ENCODE measurements at regions not wholly inside any gene's neighbourhood (a gene's known extent, or its start where the extent isn't known, plus 50 kb on each side); places are given as distances from the start of the nearest gene placed in this dataset.

DNA sequence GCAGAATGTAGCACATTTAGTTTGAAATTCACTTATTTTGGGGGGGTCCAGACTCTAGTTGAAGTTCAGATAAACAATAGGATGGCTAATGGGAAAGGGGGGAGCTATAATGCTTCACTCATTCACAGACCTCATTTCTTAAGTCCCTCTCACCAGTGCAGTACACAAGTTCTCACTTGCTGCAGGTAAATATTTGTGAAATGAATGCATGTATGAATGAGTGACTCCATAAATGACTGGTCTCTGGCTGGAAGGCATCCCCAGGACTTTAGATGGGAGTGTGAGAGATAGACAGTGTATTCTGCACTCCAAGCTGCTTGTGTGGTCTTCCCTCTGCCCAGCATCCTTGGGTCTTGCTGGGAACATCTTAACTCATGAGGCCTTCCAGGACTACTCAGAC, 169.2 kb downstream of the ZIC5 start (continued):
- no peak for TF ChIP-seq OVOL2 (CRISPR knock-in tag; IDR thresholded peaks at IDR 0.05; ENCODE audit: borderline replicate concordance)
- TF ChIP-seq NFATC4 (CRISPR knock-in tag; IDR thresholded peaks at IDR 0.05) = no peak

DNA sequence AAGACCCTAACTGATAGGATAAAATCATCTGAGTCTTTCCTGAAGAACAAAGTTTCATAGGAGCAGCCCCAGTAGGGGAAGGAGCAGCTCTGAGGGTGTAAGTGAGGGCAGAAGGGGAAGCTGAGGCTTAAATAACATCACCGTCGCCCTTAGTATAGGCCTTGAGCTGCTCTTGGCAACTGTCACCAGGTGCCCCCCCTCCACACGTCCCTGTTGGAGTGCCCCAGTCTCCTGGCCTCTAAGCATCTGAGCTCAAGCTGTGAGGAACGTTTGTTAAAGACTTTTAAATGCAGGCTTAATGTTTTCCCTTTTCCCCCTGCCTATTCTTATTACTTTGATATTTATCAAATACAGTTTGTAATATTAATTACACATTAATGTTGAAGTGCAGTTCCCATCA, 170.6 kb downstream of the ZIC5 start:
- peak; percentile 27; the same call in 1 of the 2 replicates for ATAC-seq
- ChIA-PET POLR2A (interaction anchor here (0.7 kb wide), 1 partner anchor 59 kb away, joined by 7 read pairs; no protein-coding TSS in a partner anchor), CTCF (interaction anchor here (0.5 to 1.1 kb wide), 3 partner anchors 9 to 201 kb away, joined by 3 read pairs; no protein-coding TSS in a partner anchor)
- peak; percentile 25 for DNase-seq (ENCODE audit: low spot score)
- Mint-ChIP-seq H3K36me3 (no peaks in the 10 kb centered on the region), H3K27me3 (ENCODE audit: low read depth) (peaks cover 17% of the 10 kb centered on the region), H3K4me3 (no peak overlapping the region), H3K27ac (no peak overlapping the region), H3K4me1 (peaks cover 81% of the 10 kb centered on the region), H3K9me3 (0 out of 2 replicates have a peak, but pooled peaks cover under 1% of the 10 kb centered on the region)
- TF ChIP-seq NFYB (CRISPR knock-in tag; conservative IDR thresholded peaks at IDR 0.05; ENCODE audit: low read depth) (no peak), ZNF138 (CRISPR knock-in tag; conservative IDR thresholded peaks at IDR 0.05) (no peak), GTF2I (CRISPR knock-in tag; conservative IDR thresholded peaks at IDR 0.05) (no peak), RELA (CRISPR knock-in tag; IDR thresholded peaks at IDR 0.05; ENCODE audit: borderline replicate concordance) (no peak), RORB (CRISPR knock-in tag; IDR thresholded peaks at IDR 0.05) (no peak), CREB1 (CRISPR knock-in tag; IDR thresholded peaks at IDR 0.05) (no peak), NFATC4 (CRISPR knock-in tag; IDR thresholded peaks at IDR 0.05) (no peak), NR2C2 (CRISPR knock-in tag; IDR thresholded peaks at IDR 0.05) (no peak), FOXP1 (CRISPR knock-in tag; IDR thresholded peaks at IDR 0.05; ENCODE audit: borderline replicate concordance) (no peak), ZNF671 (CRISPR knock-in tag; IDR thresholded peaks at IDR 0.05) (no peak)
- TF ChIP-seq, protein P1, sequence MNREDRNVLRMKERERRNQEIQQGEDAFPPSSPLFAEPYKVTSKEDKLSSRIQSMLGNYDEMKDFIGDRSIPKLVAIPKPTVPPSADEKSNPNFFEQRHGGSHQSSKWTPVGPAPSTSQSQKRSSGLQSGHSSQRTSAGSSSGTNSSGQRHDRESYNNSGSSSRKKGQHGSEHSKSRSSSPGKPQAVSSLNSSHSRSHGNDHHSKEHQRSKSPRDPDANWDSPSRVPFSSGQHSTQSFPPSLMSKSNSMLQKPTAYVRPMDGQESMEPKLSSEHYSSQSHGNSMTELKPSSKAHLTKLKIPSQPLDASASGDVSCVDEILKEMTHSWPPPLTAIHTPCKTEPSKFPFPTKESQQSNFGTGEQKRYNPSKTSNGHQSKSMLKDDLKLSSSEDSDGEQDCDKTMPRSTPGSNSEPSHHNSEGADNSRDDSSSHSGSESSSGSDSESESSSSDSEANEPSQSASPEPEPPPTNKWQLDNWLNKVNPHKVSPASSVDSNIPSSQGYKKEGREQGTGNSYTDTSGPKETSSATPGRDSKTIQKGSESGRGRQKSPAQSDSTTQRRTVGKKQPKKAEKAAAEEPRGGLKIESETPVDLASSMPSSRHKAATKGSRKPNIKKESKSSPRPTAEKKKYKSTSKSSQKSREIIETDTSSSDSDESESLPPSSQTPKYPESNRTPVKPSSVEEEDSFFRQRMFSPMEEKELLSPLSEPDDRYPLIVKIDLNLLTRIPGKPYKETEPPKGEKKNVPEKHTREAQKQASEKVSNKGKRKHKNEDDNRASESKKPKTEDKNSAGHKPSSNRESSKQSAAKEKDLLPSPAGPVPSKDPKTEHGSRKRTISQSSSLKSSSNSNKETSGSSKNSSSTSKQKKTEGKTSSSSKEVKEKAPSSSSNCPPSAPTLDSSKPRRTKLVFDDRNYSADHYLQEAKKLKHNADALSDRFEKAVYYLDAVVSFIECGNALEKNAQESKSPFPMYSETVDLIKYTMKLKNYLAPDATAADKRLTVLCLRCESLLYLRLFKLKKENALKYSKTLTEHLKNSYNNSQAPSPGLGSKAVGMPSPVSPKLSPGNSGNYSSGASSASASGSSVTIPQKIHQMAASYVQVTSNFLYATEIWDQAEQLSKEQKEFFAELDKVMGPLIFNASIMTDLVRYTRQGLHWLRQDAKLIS (CRISPR knock-in tag; IDR thresholded peaks at IDR 0.05; ENCODE audit: borderline replicate concordance) = no peak
- TF ChIP-seq, protein P2, sequence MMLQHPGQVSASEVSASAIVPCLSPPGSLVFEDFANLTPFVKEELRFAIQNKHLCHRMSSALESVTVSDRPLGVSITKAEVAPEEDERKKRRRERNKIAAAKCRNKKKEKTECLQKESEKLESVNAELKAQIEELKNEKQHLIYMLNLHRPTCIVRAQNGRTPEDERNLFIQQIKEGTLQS (CRISPR knock-in tag; conservative IDR thresholded peaks at IDR 0.05) = no peak
- TF ChIP-seq, protein P3, sequence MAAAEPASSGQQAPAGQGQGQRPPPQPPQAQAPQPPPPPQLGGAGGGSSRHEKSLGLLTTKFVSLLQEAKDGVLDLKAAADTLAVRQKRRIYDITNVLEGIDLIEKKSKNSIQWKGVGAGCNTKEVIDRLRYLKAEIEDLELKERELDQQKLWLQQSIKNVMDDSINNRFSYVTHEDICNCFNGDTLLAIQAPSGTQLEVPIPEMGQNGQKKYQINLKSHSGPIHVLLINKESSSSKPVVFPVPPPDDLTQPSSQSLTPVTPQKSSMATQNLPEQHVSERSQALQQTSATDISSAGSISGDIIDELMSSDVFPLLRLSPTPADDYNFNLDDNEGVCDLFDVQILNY (CRISPR knock-in tag; IDR thresholded peaks at IDR 0.05) = no peak
- TF ChIP-seq, protein P4, sequence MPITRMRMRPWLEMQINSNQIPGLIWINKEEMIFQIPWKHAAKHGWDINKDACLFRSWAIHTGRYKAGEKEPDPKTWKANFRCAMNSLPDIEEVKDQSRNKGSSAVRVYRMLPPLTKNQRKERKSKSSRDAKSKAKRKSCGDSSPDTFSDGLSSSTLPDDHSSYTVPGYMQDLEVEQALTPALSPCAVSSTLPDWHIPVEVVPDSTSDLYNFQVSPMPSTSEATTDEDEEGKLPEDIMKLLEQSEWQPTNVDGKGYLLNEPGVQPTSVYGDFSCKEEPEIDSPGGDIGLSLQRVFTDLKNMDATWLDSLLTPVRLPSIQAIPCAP (CRISPR knock-in tag; IDR thresholded peaks at IDR 0.05) = no peak
- TF ChIP-seq, protein P5, sequence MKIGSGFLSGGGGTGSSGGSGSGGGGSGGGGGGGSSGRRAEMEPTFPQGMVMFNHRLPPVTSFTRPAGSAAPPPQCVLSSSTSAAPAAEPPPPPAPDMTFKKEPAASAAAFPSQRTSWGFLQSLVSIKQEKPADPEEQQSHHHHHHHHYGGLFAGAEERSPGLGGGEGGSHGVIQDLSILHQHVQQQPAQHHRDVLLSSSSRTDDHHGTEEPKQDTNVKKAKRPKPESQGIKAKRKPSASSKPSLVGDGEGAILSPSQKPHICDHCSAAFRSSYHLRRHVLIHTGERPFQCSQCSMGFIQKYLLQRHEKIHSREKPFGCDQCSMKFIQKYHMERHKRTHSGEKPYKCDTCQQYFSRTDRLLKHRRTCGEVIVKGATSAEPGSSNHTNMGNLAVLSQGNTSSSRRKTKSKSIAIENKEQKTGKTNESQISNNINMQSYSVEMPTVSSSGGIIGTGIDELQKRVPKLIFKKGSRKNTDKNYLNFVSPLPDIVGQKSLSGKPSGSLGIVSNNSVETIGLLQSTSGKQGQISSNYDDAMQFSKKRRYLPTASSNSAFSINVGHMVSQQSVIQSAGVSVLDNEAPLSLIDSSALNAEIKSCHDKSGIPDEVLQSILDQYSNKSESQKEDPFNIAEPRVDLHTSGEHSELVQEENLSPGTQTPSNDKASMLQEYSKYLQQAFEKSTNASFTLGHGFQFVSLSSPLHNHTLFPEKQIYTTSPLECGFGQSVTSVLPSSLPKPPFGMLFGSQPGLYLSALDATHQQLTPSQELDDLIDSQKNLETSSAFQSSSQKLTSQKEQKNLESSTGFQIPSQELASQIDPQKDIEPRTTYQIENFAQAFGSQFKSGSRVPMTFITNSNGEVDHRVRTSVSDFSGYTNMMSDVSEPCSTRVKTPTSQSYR (CRISPR knock-in tag; IDR thresholded peaks at IDR 0.05) = no peak
- TF ChIP-seq, protein P6, sequence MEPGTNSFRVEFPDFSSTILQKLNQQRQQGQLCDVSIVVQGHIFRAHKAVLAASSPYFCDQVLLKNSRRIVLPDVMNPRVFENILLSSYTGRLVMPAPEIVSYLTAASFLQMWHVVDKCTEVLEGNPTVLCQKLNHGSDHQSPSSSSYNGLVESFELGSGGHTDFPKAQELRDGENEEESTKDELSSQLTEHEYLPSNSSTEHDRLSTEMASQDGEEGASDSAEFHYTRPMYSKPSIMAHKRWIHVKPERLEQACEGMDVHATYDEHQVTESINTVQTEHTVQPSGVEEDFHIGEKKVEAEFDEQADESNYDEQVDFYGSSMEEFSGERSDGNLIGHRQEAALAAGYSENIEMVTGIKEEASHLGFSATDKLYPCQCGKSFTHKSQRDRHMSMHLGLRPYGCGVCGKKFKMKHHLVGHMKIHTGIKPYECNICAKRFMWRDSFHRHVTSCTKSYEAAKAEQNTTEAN (CRISPR knock-in tag; IDR thresholded peaks at IDR 0.05) = no peak
- TF ChIP-seq, protein P7, sequence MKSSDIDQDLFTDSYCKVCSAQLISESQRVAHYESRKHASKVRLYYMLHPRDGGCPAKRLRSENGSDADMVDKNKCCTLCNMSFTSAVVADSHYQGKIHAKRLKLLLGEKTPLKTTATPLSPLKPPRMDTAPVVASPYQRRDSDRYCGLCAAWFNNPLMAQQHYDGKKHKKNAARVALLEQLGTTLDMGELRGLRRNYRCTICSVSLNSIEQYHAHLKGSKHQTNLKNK (CRISPR knock-in tag; IDR thresholded peaks at IDR 0.05) = no peak
- TF ChIP-seq, protein P8, sequence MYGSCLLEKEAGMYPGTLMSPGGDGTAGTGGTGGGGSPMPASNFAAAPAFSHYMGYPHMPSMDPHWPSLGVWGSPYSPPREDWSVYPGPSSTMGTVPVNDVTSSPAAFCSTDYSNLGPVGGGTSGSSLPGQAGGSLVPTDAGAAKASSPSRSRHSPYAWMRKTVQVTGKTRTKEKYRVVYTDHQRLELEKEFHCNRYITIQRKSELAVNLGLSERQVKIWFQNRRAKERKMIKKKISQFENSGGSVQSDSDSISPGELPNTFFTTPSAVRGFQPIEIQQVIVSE (CRISPR knock-in tag; IDR thresholded peaks at IDR 0.05; ENCODE audit: borderline replicate concordance) = no peak
- TF ChIP-seq, protein P9, sequence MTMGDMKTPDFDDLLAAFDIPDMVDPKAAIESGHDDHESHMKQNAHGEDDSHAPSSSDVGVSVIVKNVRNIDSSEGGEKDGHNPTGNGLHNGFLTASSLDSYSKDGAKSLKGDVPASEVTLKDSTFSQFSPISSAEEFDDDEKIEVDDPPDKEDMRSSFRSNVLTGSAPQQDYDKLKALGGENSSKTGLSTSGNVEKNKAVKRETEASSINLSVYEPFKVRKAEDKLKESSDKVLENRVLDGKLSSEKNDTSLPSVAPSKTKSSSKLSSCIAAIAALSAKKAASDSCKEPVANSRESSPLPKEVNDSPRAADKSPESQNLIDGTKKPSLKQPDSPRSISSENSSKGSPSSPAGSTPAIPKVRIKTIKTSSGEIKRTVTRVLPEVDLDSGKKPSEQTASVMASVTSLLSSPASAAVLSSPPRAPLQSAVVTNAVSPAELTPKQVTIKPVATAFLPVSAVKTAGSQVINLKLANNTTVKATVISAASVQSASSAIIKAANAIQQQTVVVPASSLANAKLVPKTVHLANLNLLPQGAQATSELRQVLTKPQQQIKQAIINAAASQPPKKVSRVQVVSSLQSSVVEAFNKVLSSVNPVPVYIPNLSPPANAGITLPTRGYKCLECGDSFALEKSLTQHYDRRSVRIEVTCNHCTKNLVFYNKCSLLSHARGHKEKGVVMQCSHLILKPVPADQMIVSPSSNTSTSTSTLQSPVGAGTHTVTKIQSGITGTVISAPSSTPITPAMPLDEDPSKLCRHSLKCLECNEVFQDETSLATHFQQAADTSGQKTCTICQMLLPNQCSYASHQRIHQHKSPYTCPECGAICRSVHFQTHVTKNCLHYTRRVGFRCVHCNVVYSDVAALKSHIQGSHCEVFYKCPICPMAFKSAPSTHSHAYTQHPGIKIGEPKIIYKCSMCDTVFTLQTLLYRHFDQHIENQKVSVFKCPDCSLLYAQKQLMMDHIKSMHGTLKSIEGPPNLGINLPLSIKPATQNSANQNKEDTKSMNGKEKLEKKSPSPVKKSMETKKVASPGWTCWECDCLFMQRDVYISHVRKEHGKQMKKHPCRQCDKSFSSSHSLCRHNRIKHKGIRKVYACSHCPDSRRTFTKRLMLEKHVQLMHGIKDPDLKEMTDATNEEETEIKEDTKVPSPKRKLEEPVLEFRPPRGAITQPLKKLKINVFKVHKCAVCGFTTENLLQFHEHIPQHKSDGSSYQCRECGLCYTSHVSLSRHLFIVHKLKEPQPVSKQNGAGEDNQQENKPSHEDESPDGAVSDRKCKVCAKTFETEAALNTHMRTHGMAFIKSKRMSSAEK (CRISPR knock-in tag; IDR thresholded peaks at IDR 0.05; ENCODE audit: borderline replicate concordance) = no peak
